ENCODE measurements at regions not wholly inside any gene's neighbourhood (a gene's known extent, or its start where the extent isn't known, plus 50 kb on each side); places are given as distances from the start of the nearest gene placed in this dataset.

GRCh38 chr13:72384186-72384823, 343.1 kb downstream of the MZT1 start:
- no peak for DNase-seq (ENCODE audit: extremely low read depth in 1 of 2, low read depth in 1 of 2)

GRCh38 chr13:72383646-72384045, 343.8 kb downstream of the MZT1 start:
- no peak for DNase-seq (ENCODE audit: extremely low read depth in 1 of 2, low read depth in 1 of 2)

GRCh38 chr13:72379581-72379980, 347.8 kb downstream of the MZT1 start:
- DNase-seq (ENCODE audit: extremely low read depth in 1 of 2, low read depth in 1 of 2): no peak

GRCh38 chr13:72368031-72368430, 359.4 kb downstream of the MZT1 start:
- no peak for DNase-seq (ENCODE audit: extremely low read depth in 1 of 2, low read depth in 1 of 2)

GRCh38 chr13:72346716-72347115, 380.7 kb downstream of the MZT1 start:
- no peak for DNase-seq (ENCODE audit: extremely low read depth in 1 of 2, low read depth in 1 of 2)

- no peak for DNase-seq (ENCODE audit: extremely low read depth in 1 of 2, low read depth in 1 of 2)
Observed at GRCh38 chr13:72342364-72342763, 385.1 kb downstream of the MZT1 start.

- no peak for DNase-seq (ENCODE audit: extremely low read depth in 1 of 2, low read depth in 1 of 2)
Observed at GRCh38 chr13:72341904-72342303, 385.5 kb downstream of the MZT1 start.

GRCh38 chr13:72317346-72318109, 409.9 kb downstream of the MZT1 start:
- no peak for DNase-seq (ENCODE audit: extremely low read depth in 1 of 2, low read depth in 1 of 2)

- no peak for DNase-seq (ENCODE audit: extremely low read depth in 1 of 2, low read depth in 1 of 2)
Observed at GRCh38 chr13:72316716-72317115, 410.7 kb downstream of the MZT1 start.

- DNase-seq (ENCODE audit: extremely low read depth in 1 of 2, low read depth in 1 of 2): no peak
Observed at GRCh38 chr13:72315312-72315711, 412.1 kb downstream of the MZT1 start.

- no peak for DNase-seq (ENCODE audit: extremely low read depth in 1 of 2, low read depth in 1 of 2)
Observed at GRCh38 chr13:72314210-72314609, 413.2 kb downstream of the MZT1 start.

- no peak for DNase-seq (ENCODE audit: extremely low read depth in 1 of 2, low read depth in 1 of 2)
Observed at GRCh38 chr13:72313546-72313945, 413.9 kb downstream of the MZT1 start.

GRCh38 chr13:72303941-72304746, 423.3 kb downstream of the MZT1 start:
- DNase-seq (ENCODE audit: extremely low read depth in 1 of 2, low read depth in 1 of 2): no peak

GRCh38 chr13:72296246-72296645, 429.2 kb upstream of the DACH1 start:
- DNase-seq (ENCODE audit: extremely low read depth in 1 of 2, low read depth in 1 of 2): no peak

GRCh38 chr13:72295153-72295552, 428.1 kb upstream of the DACH1 start:
- no peak for DNase-seq (ENCODE audit: extremely low read depth in 1 of 2, low read depth in 1 of 2)

- no peak for DNase-seq (ENCODE audit: extremely low read depth in 1 of 2, low read depth in 1 of 2)
Observed at GRCh38 chr13:72293206-72293605, 426.2 kb upstream of the DACH1 start.

- DNase-seq (ENCODE audit: extremely low read depth in 1 of 2, low read depth in 1 of 2): no peak
Observed at GRCh38 chr13:72290962-72291681, 424.1 kb upstream of the DACH1 start.

- DNase-seq (ENCODE audit: extremely low read depth in 1 of 2, low read depth in 1 of 2): no peak
Observed at GRCh38 chr13:72286421-72286820, 419.4 kb upstream of the DACH1 start.

GRCh38 chr13:72284791-72285190, 417.8 kb upstream of the DACH1 start:
- DNase-seq (ENCODE audit: extremely low read depth in 1 of 2, low read depth in 1 of 2): no peak

GRCh38 chr13:72261732-72262131, 394.7 kb upstream of the DACH1 start:
- DNase-seq (ENCODE audit: extremely low read depth in 1 of 2, low read depth in 1 of 2): no peak

GRCh38 chr13:72259528-72259927, 392.5 kb upstream of the DACH1 start:
- no peak for DNase-seq (ENCODE audit: extremely low read depth in 1 of 2, low read depth in 1 of 2)
